Naive thymus-derived CD4-positive, alpha-beta T cell (primary cell): ENCODE measurements at regions not wholly inside any gene's neighbourhood (a gene's known extent, or its start where the extent isn't known, plus 50 kb on each side); places are given as distances from the start of the nearest gene placed in this dataset.

Experiments
- ATAC-seq: fragments of 150-1000 bp; cut with Tn5 transposase; 2 replicates; pipeline ENCODE4 v1.10.0; 2021; ENCODE audit warnings: mild to moderate bottlenecking, moderate library complexity
- CTCF ChIA-PET: fragments of 350-600 bp; sonication (Branson Sonifier 250); formaldehyde crosslinking; loops from one replicate; lab custom pipeline; 2021; ENCODE audit warnings: antibody characterized with exemption; lab: Charles Lee
- POLR2A ChIA-PET: fragments of 350-600 bp; sonication (Branson Sonifier 250); formaldehyde crosslinking; loops from one replicate; lab custom pipeline; 2021; ENCODE audit warnings: antibody characterized with exemption, inconsistent platforms; lab: Charles Lee
- DNase-seq, 9 donors: peaks; one replicate each; pipeline versions ENCODE4 v3.0.0 to v3.0.0-alpha.2; 2020 to 2022; ENCODE audit warnings: mixed read lengths in 1 of 9
- H3K27ac ChIP-seq: one replicate; pipeline ENCODE4 v1.7.0; 2013; ENCODE audit warnings: mild to moderate bottlenecking, low read depth, low read length, moderate library complexity
- H3K27me3 ChIP-seq, 2 donors: one replicate each; pipeline ENCODE4 v1.7.0; 2013; ENCODE audit warnings: low read length in 2 of 2, mild to moderate bottlenecking in 2 of 2, moderate library complexity in 2 of 2; ENCODE audit not compliant: control insufficient read depth in 2 of 2, insufficient read depth in 2 of 2
- H3K36me3 ChIP-seq, 3 experiments: 1 replicate in 2 of 3; 2 replicates in 1 of 3; pipeline ENCODE4 v1.7.0; 2013; ENCODE audit warnings: low read length in 3 of 3, mild to moderate bottlenecking in 3 of 3, moderate library complexity in 1 of 3; ENCODE audit not compliant: insufficient read depth in 3 of 3, control insufficient read depth in 2 of 3
- H3K4me1 ChIP-seq, 2 donors: one replicate each; pipeline ENCODE4 v1.7.0; 2013; ENCODE audit warnings: low read length in 2 of 2, mild to moderate bottlenecking in 2 of 2, moderate library complexity in 1 of 2; ENCODE audit not compliant: control insufficient read depth in 2 of 2, insufficient read depth in 2 of 2
- H3K4me3 ChIP-seq: 2 replicates; pipeline ENCODE4 v1.7.0; 2013; ENCODE audit warnings: mild to moderate bottlenecking, low read length
- H3K9me3 ChIP-seq, 3 experiments: 1 replicate in 2 of 3; 2 replicates in 1 of 3; pipeline ENCODE4 v1.7.0; 2013; ENCODE audit warnings: low read length in 3 of 3; ENCODE audit not compliant: control insufficient read depth in 2 of 3
- H3K27ac Mint-ChIP-seq, 9 donors: one replicate each; pipeline ENCODE4 v1.8.0; 2020 to 2022; ENCODE audit warnings: mixed read lengths in 9 of 9, mild to moderate bottlenecking in 8 of 9, moderate library complexity in 5 of 9, inconsistent platforms in 2 of 9
- H3K27me3 Mint-ChIP-seq, 5 donors: one replicate each; pipeline ENCODE4 v1.8.0; 2021 to 2022; ENCODE audit warnings: mixed read lengths in 5 of 5, mild to moderate bottlenecking in 1 of 5
- H3K36me3 Mint-ChIP-seq, 5 donors: one replicate each; pipeline ENCODE4 v1.8.0; 2020 to 2022; ENCODE audit warnings: mixed read lengths in 5 of 5, mild to moderate bottlenecking in 3 of 5, inconsistent platforms in 1 of 5
- H3K4me1 Mint-ChIP-seq, 7 donors: one replicate each; pipeline ENCODE4 v1.8.0; 2020 to 2022; ENCODE audit warnings: mixed read lengths in 7 of 7, mild to moderate bottlenecking in 3 of 7, inconsistent platforms in 1 of 7
- H3K4me3 Mint-ChIP-seq, 10 donors: one replicate each; pipeline ENCODE4 v1.8.0; 2020 to 2022; ENCODE audit warnings: mild to moderate bottlenecking in 10 of 10, mixed read lengths in 10 of 10, moderate library complexity in 6 of 10, inconsistent platforms in 2 of 10
- H3K9me3 Mint-ChIP-seq, 11 donors: one replicate each; pipeline ENCODE4 v1.8.0; 2020 to 2022; ENCODE audit warnings: mixed read lengths in 11 of 11, mild to moderate bottlenecking in 4 of 11, inconsistent platforms in 1 of 11, moderate library complexity in 1 of 11
- intact Hi-C, 2 donors: fragments of 100-400 bp; cut with micrococcal nuclease; formaldehyde crosslinking; loops; one replicate each; pipeline ENCODE4 v1.15.1; 2023

GRCh38 chr12:45599196-45599595 is 130.3 kb upstream of the ARID2 start:
- Mint-ChIP-seq H3K4me3 (no peak overlapping the region), H3K27me3 (peaks cover 0 to 21% (median 4%) of the 10 kb centered on the region in 5 donors), H3K4me1 (no peaks in the 10 kb centered on the region), H3K36me3 (no peaks in the 10 kb centered on the region), H3K27ac (no peak overlapping the region), H3K9me3 (peaks cover 0 to 7% (median 0%) of the 10 kb centered on the region in 11 donors)
- Histone ChIP-seq H3K9me3 (no peaks in the 10 kb centered on the region), H3K27ac (no peak overlapping the region), H3K36me3 (no peaks in the 10 kb centered on the region), H3K4me1 (no peaks in the 10 kb centered on the region), H3K27me3 (no peaks in the 10 kb centered on the region), H3K4me3 (no peak overlapping the region)
- DNase-seq (no peak), ATAC-seq (no peak)
- intact Hi-C loops, result no loop called here
- ChIA-PET POLR2A (no interaction called here), CTCF (no interaction called here)

GRCh38 chr12:45601390-45601789 is 128.1 kb upstream of the ARID2 start:
- intact Hi-C loops, result no loop called here
- Mint-ChIP-seq H3K36me3 (peaks cover 3 to 10% (median 4%) of the 10 kb centered on the region in 5 donors), H3K27me3 (peaks cover 0 to 21% (median 10%) of the 10 kb centered on the region in 5 donors), H3K4me3 (no peak overlapping the region), H3K27ac (no peak overlapping the region), H3K4me1 (no peaks in the 10 kb centered on the region), H3K9me3 (peaks cover 0 to 16% (median 9%) of the 10 kb centered on the region in 11 donors)
- DNase-seq, result no peak
- H3K27me3 ChIP-seq, result no peaks in the 10 kb centered on the region
- H3K27ac ChIP-seq, result no peak overlapping the region
- H3K4me3 ChIP-seq, result no peak overlapping the region
- ATAC-seq, result no peak
- CTCF ChIA-PET, result no interaction called here
- no peaks in the 10 kb centered on the region for H3K9me3 ChIP-seq
- no peaks in the 10 kb centered on the region for H3K36me3 ChIP-seq
- H3K4me1 ChIP-seq, result no peaks in the 10 kb centered on the region
- POLR2A ChIA-PET, result no interaction called here

- Mint-ChIP-seq H3K9me3 (peaks cover 0 to 16% (median 9%) of the 10 kb centered on the region in 11 donors), H3K36me3 (peaks cover 3 to 10% (median 4%) of the 10 kb centered on the region in 5 donors), H3K4me1 (no peaks in the 10 kb centered on the region), H3K27me3 (peaks cover 0 to 16% (median 10%) of the 10 kb centered on the region in 5 donors), H3K27ac (no peak overlapping the region), H3K4me3 (no peak overlapping the region)
- Histone ChIP-seq H3K9me3 (no peaks in the 10 kb centered on the region), H3K27ac (no peak overlapping the region), H3K4me1 (no peaks in the 10 kb centered on the region), H3K4me3 (no peak overlapping the region), H3K27me3 (no peaks in the 10 kb centered on the region), H3K36me3 (no peaks in the 10 kb centered on the region)
- DNase-seq, result no peak
- intact Hi-C loops, result no loop called here
- ChIA-PET POLR2A (no interaction called here), CTCF (no interaction called here)
- ATAC-seq, result no peak
Measured at GRCh38 chr12:45601888-45602287, 127.6 kb upstream of the ARID2 start.

- POLR2A ChIA-PET, result interaction anchor here (0.8 kb wide), 1 partner anchor 22 kb away, joined by 4 read pairs; no protein-coding TSS in a partner anchor
- no peak overlapping the region for H3K27ac Mint-ChIP-seq
- no peak for DNase-seq
- Histone ChIP-seq H3K4me1 (no peaks in the 10 kb centered on the region), H3K36me3 (no peaks in the 10 kb centered on the region), H3K4me3 (no peak overlapping the region), H3K9me3 (no peaks in the 10 kb centered on the region), H3K27me3 (no peaks in the 10 kb centered on the region), H3K27ac (no peak overlapping the region)
- no peaks in the 10 kb centered on the region for H3K4me1 Mint-ChIP-seq
- CTCF ChIA-PET, result interaction anchor here (0.6 kb wide), 1 partner anchor 210 kb away, joined by 3 read pairs; no protein-coding TSS in a partner anchor
- no peak for ATAC-seq
- peaks cover 0 to 16% (median 9%) of the 10 kb centered on the region in 11 donors for H3K9me3 Mint-ChIP-seq
- peaks cover 8 to 18% (median 13%) of the 10 kb centered on the region in 5 donors for H3K27me3 Mint-ChIP-seq
- peaks cover 3 to 10% (median 4%) of the 10 kb centered on the region in 5 donors for H3K36me3 Mint-ChIP-seq
- H3K4me3 Mint-ChIP-seq, result no peak overlapping the region
- intact Hi-C loops, result no loop called here
Measured at GRCh38 chr12:45605624-45606023, 123.9 kb upstream of the ARID2 start.

GRCh38 chr12:45611061-45611460 is 118.4 kb upstream of the ARID2 start:
- Histone ChIP-seq H3K27ac (no peak overlapping the region), H3K9me3 (no peaks in the 10 kb centered on the region), H3K36me3 (no peaks in the 10 kb centered on the region), H3K4me1 (peaks cover 0 to 3% of the 10 kb centered on the region in 2 donors), H3K27me3 (no peaks in the 10 kb centered on the region), H3K4me3 (no peak overlapping the region)
- peaks cover 0 to 3% (median 0%) of the 10 kb centered on the region in 7 donors for H3K4me1 Mint-ChIP-seq
- POLR2A ChIA-PET, result no interaction called here
- peaks cover 4 to 13% (median 12%) of the 10 kb centered on the region in 5 donors for H3K27me3 Mint-ChIP-seq
- intact Hi-C loops, result no loop called here
- DNase-seq, result no peak
- no peak for ATAC-seq
- H3K9me3 Mint-ChIP-seq, result peaks cover 0 to 2% (median 0%) of the 10 kb centered on the region in 11 donors
- H3K36me3 Mint-ChIP-seq, result no peaks in the 10 kb centered on the region
- H3K4me3 Mint-ChIP-seq, result peak overlapping the region in 3 of 10 donors; percentile 18 to 27 (median 21)
- H3K27ac Mint-ChIP-seq, result no peak overlapping the region
- CTCF ChIA-PET, result no interaction called here

- Histone ChIP-seq H3K9me3 (no peaks in the 10 kb centered on the region), H3K4me3 (no peak overlapping the region), H3K27me3 (no peaks in the 10 kb centered on the region), H3K27ac (no peak overlapping the region), H3K36me3 (no peaks in the 10 kb centered on the region), H3K4me1 (peaks cover 0 to 3% of the 10 kb centered on the region in 2 donors)
- ChIA-PET CTCF (no interaction called here), POLR2A (no interaction called here)
- Mint-ChIP-seq H3K27ac (no peak overlapping the region), H3K27me3 (peaks cover 4 to 13% (median 12%) of the 10 kb centered on the region in 5 donors), H3K4me3 (peak overlapping the region in 3 of 10 donors; percentile 15 to 27 (median 18)), H3K4me1 (peaks cover 0 to 3% (median 0%) of the 10 kb centered on the region in 7 donors), H3K9me3 (no peaks in the 10 kb centered on the region), H3K36me3 (no peaks in the 10 kb centered on the region)
- ATAC-seq, result no peak
- intact Hi-C loops, result no loop called here
- DNase-seq, result no peak
Measured at GRCh38 chr12:45611495-45611894, 118.0 kb upstream of the ARID2 start.
